NCI-H1436 (cell line): ENCODE measurements at regions not wholly inside any gene's neighbourhood (a gene's known extent, or its start where the extent isn't known, plus 50 kb on each side); places are given as distances from the start of the nearest gene placed in this dataset.

Experiments used
- DNase-seq: peaks from one replicate; lab custom pipeline; 2025; lab: John Stamatoyannopoulos, UW

DNA sequence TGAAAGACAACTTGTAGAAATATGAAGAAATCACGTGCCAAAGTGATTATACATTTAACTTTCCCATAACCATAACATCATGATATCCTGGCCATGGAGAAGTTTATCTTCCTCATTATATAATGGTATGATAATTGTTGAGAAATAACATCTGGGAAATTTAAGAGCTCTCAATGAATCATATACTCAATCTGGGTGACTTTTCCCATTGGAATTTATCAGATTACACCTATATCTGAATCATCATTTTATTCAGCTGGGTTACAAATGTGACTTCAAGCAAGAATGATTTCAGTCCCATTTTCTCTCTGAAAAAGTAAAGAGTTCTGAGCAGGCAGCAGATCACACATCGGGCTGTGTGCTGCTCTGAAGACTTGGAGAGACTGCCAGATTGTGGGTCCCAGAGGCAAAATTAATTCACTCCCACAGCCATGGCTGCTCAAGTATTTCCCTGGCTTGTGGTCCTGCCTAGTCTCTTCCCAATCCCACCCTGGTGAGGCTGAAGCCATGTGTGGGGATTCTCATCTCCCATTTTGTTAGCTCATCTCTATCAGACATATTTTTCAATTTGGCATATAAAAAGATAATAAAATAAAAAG is 278.0 kb downstream of the MRPL39 start:
- DNase-seq, result no peak

DNA sequence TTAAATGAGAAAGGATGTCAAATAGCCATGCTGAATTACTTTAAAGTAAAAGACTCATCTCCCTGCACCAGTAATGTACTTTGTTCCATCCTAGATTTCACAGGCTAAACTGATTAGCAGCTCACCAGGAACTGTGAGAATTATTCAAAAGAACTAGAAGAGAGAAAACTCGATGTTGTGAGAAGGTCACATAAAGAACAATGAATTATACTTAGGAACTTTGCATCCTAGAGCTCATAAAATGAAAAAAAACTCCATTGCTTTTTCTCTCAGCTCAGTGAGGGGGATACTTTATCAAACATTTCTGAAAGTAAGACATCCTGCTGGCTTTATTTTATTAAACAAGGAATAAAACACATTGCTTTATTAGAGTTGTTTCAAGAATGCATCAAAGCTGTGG is 278.5 kb downstream of the MRPL39 start:
- DNase-seq, result no peak

DNA sequence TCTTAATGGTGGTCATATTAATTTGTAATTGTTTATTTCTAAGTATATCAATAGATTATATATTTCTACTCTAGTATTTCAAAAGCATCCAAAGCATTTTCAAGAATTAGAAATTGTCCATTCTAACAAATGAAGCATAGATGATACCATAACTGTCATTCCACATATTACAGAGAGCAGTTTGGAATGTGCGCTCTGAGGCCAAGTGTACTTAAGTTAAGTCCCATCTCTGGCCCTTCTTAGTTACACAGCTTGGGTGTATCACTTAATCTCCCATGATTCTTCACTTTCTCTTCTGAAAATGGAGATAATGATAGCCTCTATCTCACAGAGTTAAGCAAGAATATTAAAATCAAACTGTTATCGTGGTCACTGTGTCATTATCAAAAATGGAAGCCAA is 281.1 kb downstream of the MRPL39 start:
- no peak for DNase-seq

DNA sequence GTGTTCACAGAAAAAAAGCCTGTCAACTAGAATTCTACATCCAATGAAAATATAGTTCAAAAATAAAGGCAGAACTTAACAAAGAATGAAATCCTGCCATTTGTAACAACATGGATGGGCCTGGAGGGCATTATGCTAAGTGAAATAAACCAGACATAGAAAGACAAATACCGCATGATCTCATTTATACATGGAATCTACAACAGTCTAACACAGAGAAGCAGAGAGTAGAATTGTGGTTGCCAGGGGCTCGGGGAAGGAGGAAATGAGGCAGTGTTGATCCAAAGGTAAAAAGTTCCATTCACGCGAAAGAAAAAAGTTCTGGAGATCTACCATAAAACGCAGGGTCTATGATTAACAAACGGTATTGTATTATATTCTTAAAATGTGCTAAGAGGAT is 282.6 kb downstream of the MRPL39 start:
- DNase-seq, result no peak

DNA sequence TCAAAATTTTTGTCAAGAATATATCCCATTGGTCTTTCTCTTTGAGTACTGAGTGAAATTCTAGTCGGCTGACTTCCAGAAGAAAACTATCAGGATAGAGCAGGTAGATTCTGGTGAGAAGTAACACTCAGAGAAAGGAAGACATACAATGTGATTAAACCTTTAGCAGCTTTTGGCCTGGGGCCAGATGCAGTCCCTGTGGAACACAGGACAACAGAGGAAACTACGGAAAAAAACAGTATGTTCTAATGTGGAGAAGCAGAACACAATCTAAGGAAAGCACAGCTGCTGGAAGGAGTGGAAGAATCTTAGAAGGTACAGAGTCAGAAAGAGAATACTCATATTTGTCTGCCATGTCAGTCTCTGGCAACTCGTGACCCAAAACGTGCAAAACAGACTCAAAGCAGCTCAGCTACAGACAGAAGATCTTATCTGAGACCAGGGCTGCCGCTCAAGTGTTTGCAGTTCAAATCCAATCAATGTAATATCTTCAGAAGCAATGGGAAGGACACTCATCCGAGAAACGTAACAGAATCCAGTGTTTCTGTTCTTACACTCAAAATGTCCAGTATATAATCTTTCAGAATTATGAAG is 283.8 kb downstream of the MRPL39 start:
- no peak for DNase-seq

DNA sequence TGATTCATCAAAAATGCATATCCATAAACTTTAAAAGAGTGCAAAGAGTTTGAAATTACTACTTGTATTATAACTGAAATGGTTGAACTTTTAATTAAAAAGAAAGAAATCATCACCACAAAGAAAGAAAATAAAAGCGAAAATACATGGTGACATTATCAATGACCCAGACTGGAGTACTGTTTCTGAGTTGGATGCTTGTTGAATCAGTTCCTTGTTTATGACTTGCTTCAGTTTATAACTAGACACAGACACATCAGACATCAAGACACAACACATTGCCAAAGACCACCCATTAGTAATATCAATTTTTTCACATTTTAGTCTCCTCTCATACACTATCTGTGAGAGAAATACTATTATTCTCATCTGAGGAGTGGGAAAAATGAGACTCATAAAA is 293.0 kb downstream of the MRPL39 start:
- DNase-seq, result no peak

DNA sequence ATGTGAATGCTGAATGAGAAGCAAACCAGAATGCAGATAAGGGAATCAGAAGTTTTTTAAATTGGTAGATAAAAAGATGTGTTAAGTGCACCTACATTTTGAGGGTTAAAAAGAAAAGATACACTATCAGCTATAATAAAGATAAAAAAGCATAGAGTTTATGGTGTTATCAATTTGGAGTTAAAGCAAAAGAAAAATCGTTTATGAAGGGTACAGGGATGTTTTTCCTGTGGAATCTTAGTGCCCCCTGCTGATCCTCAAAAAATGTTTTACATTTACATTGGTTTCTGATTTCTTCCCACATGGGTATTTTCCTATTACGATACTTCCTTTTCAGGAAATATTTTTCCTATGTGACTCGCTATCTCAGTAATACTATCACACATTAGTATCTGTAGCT is 293.5 kb downstream of the MRPL39 start:
- peak; percentile 23 for DNase-seq

DNA sequence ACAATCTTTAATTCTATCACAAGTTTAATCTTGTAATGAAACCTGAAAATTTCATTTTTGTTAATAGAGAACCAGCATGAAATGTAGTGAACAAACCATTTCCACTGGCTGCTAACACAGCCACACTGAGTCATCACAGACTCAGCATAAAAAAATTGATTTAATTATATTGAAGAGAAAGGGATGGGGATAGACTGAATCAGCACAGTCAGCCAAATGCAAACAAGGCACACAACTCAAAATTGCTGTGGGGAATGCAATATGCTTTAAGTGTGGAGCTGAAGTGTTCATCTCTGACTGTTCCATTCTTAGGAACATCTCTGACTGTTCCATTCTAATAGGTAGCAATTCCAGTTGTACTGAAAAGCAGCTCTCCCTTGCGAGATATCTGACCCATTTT is 299.8 kb downstream of the MRPL39 start:
- no peak for DNase-seq

DNA sequence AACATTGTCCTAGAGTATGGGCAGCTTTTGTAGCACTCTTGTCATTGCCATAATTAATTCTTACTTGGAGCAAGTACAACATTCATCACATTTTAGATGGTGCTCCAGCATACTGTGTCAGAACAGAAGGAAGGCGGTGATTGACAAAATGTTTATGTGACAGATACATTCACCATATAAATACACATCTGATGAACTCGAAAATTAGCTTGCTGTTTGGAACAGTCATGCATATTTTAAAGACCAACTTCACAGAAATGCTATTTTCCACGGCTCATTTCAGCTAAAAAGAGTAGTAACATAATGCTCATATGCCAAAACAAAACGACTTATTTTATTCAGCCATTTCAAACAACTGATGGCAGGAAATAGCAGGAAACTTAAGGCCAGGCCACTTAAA is 302.7 kb downstream of the MRPL39 start:
- DNase-seq, result no peak

DNA sequence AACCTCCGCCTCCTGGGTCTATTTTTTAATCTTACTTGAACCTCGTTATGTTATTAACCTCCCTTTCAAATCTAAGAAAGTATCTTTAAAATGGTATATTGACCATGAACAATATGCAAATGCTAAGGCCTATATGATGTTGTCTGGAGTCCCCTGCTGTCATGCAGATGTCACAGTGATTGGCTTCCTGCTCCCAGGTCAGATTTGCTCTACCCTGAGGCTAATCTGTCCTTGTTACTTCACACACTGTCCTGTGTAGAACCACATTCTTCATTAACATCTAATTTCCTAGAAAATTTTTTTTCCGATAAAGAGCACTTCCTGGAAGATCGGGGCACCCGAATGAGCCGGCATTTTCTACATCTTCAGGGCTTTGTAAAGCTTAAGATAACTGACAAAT is 306.6 kb downstream of the MRPL39 start:
- DNase-seq, result no peak

DNA sequence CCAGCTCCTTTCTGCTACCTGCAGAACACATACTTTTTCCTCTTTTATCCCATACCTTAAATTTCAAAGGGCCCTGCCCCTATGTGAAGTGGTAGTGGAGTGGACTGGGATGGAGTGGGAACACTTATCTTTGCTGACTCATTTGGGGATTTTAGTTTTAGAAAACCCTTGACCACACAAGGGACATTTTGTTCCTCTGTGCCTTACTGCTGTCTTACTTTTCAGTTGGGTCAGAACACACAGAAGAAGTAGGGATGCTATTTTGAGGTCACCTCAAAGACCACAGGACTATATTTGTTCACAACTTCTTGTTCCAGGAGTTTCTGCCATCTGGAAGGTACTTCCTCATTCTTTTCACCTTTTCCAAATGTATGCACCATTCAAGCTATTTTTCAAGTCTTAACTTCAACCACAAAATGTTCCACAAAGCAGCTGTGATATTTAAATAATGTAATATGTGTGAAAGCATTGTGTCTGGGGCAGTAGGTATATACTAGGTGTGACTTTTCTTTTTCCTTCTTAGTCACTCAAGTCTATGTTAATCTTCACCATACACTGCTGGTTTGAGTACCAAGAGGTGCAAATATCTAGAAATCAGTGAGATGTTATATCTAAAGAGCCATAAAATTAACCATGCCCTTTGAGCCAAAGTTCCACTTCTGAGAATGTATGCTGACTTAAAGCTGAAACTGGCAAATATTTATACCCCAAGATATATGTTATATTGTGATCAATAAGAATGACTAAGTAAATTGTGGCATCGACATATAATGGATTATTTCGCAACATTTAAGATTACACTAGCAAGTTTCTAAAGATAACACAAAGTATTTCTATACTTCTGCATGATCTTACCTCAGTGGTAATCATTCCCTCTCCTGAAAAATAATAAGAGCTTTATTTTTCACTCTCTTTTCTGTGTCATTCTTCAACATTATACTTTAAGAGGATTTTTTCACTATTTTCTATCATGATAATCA is 308.5 kb downstream of the MRPL39 start:
- DNase-seq, result no peak

DNA sequence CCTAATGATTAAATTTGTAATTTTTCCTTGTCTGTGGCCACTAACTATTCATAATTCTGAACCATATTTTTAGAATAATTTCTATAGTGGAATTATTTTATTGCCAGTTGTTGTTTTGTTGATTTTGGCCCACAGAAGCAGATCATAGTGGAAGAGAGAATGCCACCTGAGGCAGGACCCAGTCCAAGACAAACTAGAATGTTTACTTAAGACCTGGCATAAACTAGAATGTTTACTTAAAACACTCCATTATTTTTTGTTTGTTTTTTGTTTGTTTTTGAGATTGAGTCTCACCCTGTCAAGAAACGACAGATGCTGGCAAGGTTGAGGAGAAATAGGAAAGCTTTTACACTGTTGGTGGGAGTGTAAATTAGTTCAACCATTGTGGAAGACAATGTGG is 310.2 kb downstream of the MRPL39 start:
- DNase-seq, result no peak

DNA sequence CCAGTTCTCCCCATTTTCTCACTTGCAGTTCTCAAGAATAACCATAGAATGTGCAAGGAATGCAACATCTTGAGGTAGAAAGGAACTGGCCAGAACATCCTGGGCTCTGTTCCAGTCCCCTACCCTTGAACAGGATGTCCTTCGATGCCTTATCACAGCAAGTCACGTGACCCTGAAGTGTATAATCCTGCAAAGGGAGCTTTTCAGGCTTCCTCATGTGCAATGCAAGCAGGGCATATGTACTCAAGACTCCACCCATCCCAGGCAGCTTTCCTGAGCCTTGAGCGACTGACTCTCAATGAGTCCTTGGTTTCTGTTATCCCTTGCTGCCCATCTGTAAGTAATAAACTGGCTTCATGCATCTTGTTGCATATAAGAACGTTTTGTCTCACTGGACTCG is 311.0 kb downstream of the MRPL39 start:
- DNase-seq, result no peak

DNA sequence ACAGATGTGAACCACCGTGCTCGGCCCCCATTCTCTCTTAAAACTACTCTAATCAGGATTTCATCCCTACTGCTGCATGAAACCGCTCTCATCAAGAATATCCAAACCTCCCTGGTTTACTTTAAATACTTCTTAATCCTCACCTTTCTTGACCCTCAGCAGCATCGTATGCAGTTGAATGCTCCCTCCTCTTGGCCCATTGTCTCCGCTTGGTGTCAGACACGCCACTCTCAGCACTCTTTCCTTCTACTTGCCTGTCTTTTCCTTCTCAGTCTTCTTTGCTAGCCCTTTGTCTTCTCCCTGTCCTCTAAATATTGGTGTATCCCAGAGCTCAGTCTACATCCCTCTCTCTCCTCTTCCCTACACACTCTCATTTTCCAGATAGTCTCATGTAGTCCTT is 314.9 kb downstream of the MRPL39 start:
- DNase-seq, result no peak

DNA sequence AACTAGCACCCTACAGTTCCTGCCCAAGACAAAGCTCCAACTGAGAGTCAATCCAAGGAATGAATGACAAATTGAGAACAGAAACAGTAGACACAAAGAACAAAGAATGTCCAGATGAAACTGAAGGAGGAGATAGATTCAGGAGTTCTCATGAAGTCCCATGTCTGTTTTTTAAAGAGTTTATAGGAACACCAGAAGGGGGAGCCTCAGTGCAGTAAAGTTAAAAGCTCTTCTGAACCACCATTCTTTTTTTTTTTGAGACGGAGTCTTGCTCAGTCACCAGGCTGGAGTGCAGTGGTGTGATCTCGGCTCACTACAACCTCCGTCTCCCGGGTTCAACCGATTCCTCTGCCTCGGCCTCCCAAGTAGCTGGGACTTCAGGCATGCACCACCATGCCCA is 323.6 kb downstream of the MRPL39 start:
- no peak for DNase-seq

DNA sequence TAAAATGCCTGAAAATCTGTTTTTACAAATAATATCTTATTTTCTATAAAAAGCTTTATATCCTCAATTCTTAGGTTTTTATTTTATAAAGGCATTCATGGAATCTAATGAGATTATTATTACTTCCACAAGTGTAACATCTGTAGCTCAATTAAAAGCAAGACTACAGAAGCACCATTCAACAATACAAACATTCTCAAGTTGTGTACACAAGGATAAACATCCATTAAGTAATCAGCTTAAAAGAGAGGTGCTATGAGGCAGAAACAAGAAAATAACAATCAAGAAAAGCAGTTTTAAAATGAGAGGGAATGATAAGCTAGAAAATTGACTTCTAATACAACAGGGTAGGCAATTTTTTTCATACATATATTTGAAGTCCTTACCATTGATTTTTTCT is 326.1 kb downstream of the MRPL39 start:
- DNase-seq, result peak; percentile 23

DNA sequence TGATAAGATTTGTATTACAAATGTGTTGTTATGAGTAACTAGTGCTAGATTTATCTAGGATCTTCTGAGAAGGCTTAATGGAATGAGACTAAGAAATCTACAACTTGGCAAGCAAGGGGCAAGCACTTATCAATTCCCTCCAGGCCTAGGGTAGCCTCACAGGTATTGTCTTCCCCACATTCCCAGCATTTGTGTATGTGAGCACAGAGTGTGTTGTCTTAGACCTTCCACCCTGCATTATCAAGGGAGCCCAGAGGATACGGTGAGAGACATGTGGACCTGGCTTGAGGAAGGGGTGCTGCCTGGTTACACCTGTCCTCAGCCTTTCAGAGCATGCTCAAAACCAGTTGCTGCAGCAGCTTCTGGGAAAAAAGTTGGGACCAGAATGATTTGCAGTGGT is 327.2 kb downstream of the MRPL39 start:
- DNase-seq, result no peak

DNA sequence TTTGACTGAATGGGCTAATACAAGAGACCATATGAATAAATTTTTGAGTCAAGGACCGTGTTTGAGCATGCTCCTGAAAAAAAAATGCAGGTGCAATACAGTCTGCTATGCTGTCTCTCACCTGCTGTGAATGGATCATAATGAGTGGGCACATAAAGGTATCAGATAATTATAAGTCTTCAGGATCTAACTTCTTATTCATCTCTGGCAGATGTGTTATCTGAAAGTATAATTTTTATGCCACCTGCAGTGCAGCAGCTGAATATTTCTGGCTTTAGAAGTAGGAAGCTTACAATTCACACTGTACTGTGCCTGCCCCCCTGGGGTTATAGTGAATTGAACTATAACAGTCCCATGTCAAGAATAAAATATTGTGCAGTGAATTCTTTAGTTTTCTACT is 333.3 kb downstream of the MRPL39 start:
- peak; percentile 32 for DNase-seq

DNA sequence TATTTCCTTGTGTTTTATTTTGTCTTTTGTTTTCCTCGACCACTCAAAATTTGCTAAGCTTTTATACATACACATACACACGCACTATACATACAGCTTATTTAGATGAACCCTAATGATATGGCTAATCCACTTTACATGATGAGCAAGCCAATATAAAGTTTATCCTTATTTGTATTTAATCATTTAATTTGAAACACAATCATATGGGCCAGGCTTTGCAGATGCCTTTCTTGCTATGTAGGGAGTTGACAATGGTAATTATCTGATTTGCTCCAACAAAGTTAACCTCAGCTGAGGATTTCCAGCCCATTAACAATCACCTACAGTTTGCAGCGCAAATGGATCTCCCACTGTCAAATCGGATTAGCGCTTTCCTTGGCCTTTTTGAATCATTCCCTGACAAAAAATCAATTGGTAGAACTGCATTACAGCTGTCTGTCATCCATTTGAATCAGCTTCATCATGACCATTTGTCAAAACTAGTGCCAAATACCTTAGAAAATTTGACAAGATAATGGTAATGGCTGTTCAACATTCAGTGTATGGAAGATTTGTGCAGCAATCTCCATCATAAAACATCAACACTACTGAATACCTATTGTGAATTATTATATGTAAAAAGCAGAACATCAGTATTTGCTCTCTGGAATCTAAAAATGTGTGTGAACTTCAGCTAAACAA is 352.6 kb downstream of the MRPL39 start:
- DNase-seq, result no peak

DNA sequence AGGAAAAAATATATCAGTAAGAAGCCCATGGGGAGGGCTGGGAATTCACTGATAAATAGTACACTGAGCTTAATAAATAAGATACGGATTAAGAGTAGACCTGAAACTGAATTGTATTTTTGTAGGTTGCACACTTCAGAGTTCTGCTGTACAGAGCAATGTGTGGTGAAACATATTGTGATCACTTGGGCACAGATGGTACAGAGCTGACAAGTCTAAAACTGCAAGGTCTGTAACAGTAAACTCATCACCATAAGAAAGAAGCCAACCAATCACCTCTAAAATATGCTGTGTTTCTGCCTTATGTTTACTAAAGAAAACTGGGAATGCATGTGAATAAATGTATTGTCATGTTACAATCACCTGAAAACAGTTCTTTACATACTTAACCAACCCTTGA is 360.7 kb downstream of the MRPL39 start:
- DNase-seq, result no peak

DNA sequence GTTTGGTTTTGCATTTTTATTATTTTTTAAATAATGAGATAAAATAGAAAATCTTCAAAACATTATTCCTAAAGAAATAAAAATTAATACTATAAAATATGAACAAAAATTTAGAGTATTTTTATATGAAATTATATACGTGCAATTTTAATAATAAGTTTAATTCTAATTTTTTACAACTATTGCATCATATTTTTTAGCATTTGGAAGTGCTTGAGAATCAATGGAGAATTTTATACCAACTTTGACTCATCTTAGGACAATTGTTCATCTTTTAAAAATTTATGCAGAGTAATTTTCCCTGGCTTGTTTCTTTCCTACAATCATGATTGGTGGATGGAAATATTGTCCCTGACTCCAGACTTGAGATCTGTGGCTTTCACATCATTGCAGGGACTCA is 362.5 kb downstream of the MRPL39 start:
- DNase-seq, result no peak

DNA sequence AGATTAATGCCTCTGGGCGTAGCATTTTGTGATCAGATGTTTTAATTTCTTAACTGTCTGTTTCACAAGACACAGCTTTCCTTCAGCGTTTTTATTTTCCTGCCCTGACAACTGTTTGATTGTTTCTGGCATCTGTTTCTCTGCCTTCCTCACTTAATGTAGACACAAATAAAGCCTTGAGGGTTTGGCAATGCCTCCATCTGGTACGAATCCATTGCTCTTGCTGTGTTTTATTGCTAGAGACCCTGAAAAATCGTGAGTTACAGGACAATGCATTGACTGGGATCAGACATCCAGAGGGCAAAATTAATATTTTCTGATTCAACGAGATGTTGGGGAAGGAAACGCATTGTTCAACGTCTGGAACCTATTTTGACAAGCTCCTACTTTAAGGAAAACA is 363.5 kb downstream of the MRPL39 start:
- DNase-seq, result no peak

DNA sequence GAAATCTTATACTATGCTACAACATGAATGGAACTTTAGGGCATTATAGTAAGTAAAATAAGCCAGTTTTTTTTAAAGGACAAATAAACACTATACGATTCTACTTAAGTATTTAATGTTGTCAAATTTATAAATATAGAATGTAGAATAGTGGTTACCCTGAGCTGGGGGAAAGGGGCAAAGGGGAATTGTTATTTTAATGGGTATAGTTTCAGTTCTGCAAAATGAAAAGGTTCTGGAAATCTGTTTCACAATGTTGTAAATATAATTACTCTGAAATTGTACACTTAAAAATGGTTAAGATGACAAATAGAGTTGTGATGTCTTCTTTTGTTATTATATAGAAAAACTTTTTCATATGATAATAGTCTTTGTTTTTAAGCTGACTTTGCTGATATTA is 366.3 kb downstream of the MRPL39 start:
- no peak for DNase-seq
